GM12878 (cell line): ENCODE measurements at regions not wholly inside any gene's neighbourhood (a gene's known extent, or its start where the extent isn't known, plus 50 kb on each side); places are given as distances from the start of the nearest gene placed in this dataset.
A peak's percentile ranks its signal among the peaks of the same experiment; 100 is the strongest.

ENCODE experiments used
- ATAC-seq: fragments of 200-7000 bp; cut with Tn5 transposase; 3 replicates; pipeline ENCODE4 v1.9.1; 2020; ENCODE audit warnings: mild to moderate bottlenecking, moderate library complexity
- BruUV-seq: library from RNA; stranded (reverse); fragments of 400-500 nt; replicated peaks from 2 replicates; lab custom pipeline; 2021; lab: Mats Ljungman, UMichigan
- CTCF ChIA-PET: fragments of 300-600 bp; sonication (Branson Sonifier 250); formaldehyde crosslinking; extraction: SDS; loops from one replicate; lab custom pipeline; 2021; ENCODE audit warnings: inconsistent platforms; lab: Yijun Ruan, JAX
- POLR2A ChIA-PET: fragments of 350-600 bp; formaldehyde crosslinking; extraction: SDS; loops from one replicate; lab custom pipeline; 2021; ENCODE audit warnings: inconsistent platforms; lab: Charles Lee
- RAD21 ChIA-PET: fragments of 300-600 bp; sonication (Branson Sonifier 250); formaldehyde crosslinking; loops from one replicate; lab custom pipeline; 2023; ENCODE audit warnings: antibody characterized with exemption; ENCODE audit not compliant: unreplicated experiment; lab: Charles Lee
- SMC1A ChIA-PET: fragments of 300-600 bp; sonication (Branson Sonifier 250); formaldehyde crosslinking; loops from one replicate; lab custom pipeline; 2023; ENCODE audit not compliant: unreplicated experiment, uncharacterized antibody; lab: Charles Lee
- DNase-seq: peaks from one replicate; pipeline ENCODE4 v3.0.0-alpha.2; 2011; ENCODE audit warnings: low read depth, low spot score
- FAIRE-seq: peaks from 3 replicates; lab custom pipeline; 2011; peaks lifted over from hg19 to GRCh38; lab: Jason Lieb, UNC
- H2AFZ ChIP-seq: 2 replicates; pipeline ENCODE4 v1.6.0; 2011; ENCODE audit warnings: low read depth, low read length, control low read depth; ENCODE audit not compliant: control insufficient read depth
- H3K27ac ChIP-seq: 2 replicates; pipeline ENCODE4 v1.5.1; 2011; ENCODE audit warnings: control low read depth; ENCODE audit not compliant: control insufficient read depth, insufficient read depth
- H3K27me3 ChIP-seq, 2 experiments: replicated peaks in 1 of 2; 2 replicates each; pipeline versions ENCODE4 v1.6.0 to v1.6.1; 2011; ENCODE audit warnings: low read length in 1 of 2; ENCODE audit not compliant: control insufficient read depth in 2 of 2, insufficient read depth in 2 of 2
- H3K36me3 ChIP-seq, 2 experiments: 2 replicates each; pipeline ENCODE4 v1.5.1; 2011; ENCODE audit warnings: low read length in 1 of 2; ENCODE audit not compliant: control insufficient read depth in 2 of 2, insufficient read depth in 2 of 2
- H3K4me1 ChIP-seq: 2 replicates; pipeline ENCODE4 v1.6.1; 2011; ENCODE audit warnings: mild to moderate bottlenecking, low read length, moderate library complexity, mixed read lengths; ENCODE audit not compliant: control insufficient read depth, insufficient read depth
- H3K4me2 ChIP-seq: 2 replicates; pipeline ENCODE4 v1.6.0; 2011; ENCODE audit warnings: control low read depth; ENCODE audit not compliant: control insufficient read depth, insufficient read depth
- H3K4me3 ChIP-seq: fragments of 200-600 bp; sonication (generic); 2 replicates; pipeline ENCODE4 v1.5.1; 2016
- H3K79me2 ChIP-seq: 2 replicates; pipeline ENCODE4 v1.6.0; 2011; ENCODE audit warnings: low read length; ENCODE audit not compliant: control insufficient read depth, insufficient read depth
- H3K9ac ChIP-seq: 2 replicates; pipeline ENCODE4 v1.8.0; 2011; ENCODE audit warnings: low read length, control low read depth, mixed read lengths; ENCODE audit not compliant: control insufficient read depth, insufficient read depth
- H3K9me3 ChIP-seq: replicated peaks from 3 replicates; pipeline ENCODE4 v1.5.1; 2011; ENCODE audit warnings: mild to moderate bottlenecking, low read length; ENCODE audit not compliant: control insufficient read depth, insufficient read depth
- H4K20me1 ChIP-seq: 2 replicates; pipeline ENCODE4 v1.6.0; 2011; ENCODE audit not compliant: control insufficient read depth, insufficient read depth
- CHD1 ChIP-seq: IDR thresholded peaks from 2 replicates; pipeline ENCODE4 v1.6.1; 2012; ENCODE audit warnings: low read depth, low read length, improper control_type of control experiment
- CREB1 ChIP-seq: IDR thresholded peaks from 2 replicates; pipeline ENCODE4 v1.6.1; 2012; ENCODE audit warnings: low read depth, mild to moderate bottlenecking, inconsistent platforms
- EED ChIP-seq: sonication (generic); IDR thresholded peaks from 2 replicates; pipeline ENCODE4 v1.6.1; 2016; ENCODE audit warnings: antibody characterized with exemption, low read depth
- ELK1 ChIP-seq: IDR thresholded peaks from 2 replicates; pipeline ENCODE4 v1.6.1; 2012; ENCODE audit warnings: low read depth, low read length, improper control_type of control experiment
- FOS ChIP-seq: IDR thresholded peaks from 3 replicates; pipeline ENCODE4 v1.6.1; 2011; ENCODE audit warnings: borderline replicate concordance; ENCODE audit not compliant: insufficient read length; ENCODE audit errors: extremely low read depth
- IRF4 ChIP-seq: IDR thresholded peaks from 2 replicates; pipeline ENCODE4 v1.6.1; 2011; ENCODE audit warnings: low read depth, low read length
- MYC ChIP-seq: IDR thresholded peaks from 2 replicates; pipeline ENCODE4 v1.6.1; 2011; ENCODE audit warnings: mild to moderate bottlenecking, low read length, moderate library complexity, inconsistent platforms; ENCODE audit not compliant: insufficient read depth, insufficient replicate concordance, insufficient read length, severe bottlenecking
- RUNX3 ChIP-seq: IDR thresholded peaks from 2 replicates; pipeline ENCODE4 v1.6.1; 2012; ENCODE audit warnings: low read length, inconsistent platforms
- SKIL ChIP-seq: fragments of 450-650 bp; IDR thresholded peaks from 2 replicates; pipeline ENCODE4 v1.6.1; 2017; ENCODE audit warnings: mild to moderate bottlenecking, low read depth, inconsistent platforms; ENCODE audit not compliant: poor library complexity, severe bottlenecking
- SMC3 ChIP-seq: IDR thresholded peaks from 2 replicates; pipeline ENCODE4 v1.6.1; 2011; ENCODE audit warnings: low read length, improper control_type of control experiment, borderline replicate concordance
- TAF1 ChIP-seq: IDR thresholded peaks from 2 replicates; pipeline ENCODE4 v1.6.1; 2011; ENCODE audit warnings: mild to moderate bottlenecking, low read depth, low read length, borderline replicate concordance
- TCF3 ChIP-seq: IDR thresholded peaks from 2 replicates; pipeline ENCODE4 v1.6.1; 2012; ENCODE audit warnings: low read depth, mild to moderate bottlenecking, low read length, borderline replicate concordance; ENCODE audit not compliant: insufficient read depth
- TCF7 ChIP-seq: IDR thresholded peaks from 2 replicates; pipeline ENCODE4 v1.6.1; 2014; ENCODE audit warnings: antibody characterized with exemption, borderline replicate concordance
- USF2 ChIP-seq: IDR thresholded peaks from 2 replicates; pipeline ENCODE4 v1.6.1; 2011; ENCODE audit warnings: low read depth, low read length, improper control_type of control experiment, borderline replicate concordance
- ZNF217 ChIP-seq: fragments of 450-650 bp; IDR thresholded peaks from 2 replicates; pipeline ENCODE4 v1.6.1; 2017; ENCODE audit warnings: antibody characterized with exemption, mild to moderate bottlenecking
- WGBS: methylation state at CpG from one replicate; pipeline ENCODE4 v1.1.6; 2016; ENCODE audit warnings: low lambda C conversion rate; ENCODE audit not compliant: insufficient replicate concordance, insufficient coverage; ENCODE audit errors: missing lambda C conversion rate; 5-methylcytosine and 5-hydroxymethylcytosine counted together
- in situ Hi-C: fragments of 300-500 bp; cut with MboI; formaldehyde crosslinking; loops from 9 replicates; pipeline ENCODE4 v1.14.3; 2018; ENCODE audit warnings: mixed read lengths
- intact Hi-C: fragments of 100-400 bp; cut with micrococcal nuclease; formaldehyde crosslinking; loops from one replicate; pipeline ENCODE4 v1.14.2; 2022; ENCODE audit not compliant: unreplicated experiment
- TF ChIP-seq, protein P1 (sequence below): fragments of 450-650 bp; conservative IDR thresholded peaks from 2 replicates; pipeline ENCODE4 v1.6.1; 2017; ENCODE audit warnings: mild to moderate bottlenecking, moderate library complexity

DNA sequence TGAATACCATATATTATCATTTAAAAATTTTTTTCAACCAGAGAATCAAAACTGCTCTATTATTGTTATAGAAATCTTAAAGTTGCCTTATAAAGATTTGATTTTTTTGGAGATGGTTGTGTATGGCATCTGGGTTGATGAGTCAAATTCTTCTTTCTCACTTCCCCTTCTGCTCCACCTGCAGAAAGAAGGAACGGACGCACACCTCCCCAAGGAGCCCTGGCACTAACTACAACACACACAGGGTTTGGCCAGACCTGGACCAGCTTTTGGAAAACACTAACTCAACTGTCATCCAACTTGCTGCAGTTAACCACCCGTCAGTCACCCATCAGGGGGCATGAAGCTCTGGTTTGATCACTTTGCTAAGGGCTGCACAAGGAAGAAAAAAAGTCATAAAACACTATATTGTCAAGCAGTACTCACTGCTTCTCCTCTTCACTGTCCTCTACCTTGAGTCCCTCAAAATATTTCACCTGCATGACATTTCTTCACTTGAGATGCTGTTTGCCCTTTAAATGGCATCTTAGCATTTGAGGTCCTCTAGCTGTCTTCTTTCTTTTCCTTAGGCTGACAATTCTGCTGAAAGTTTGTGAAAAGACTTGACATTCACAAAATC is 266.7 kb upstream of the PHF14 start (continued):
- TF ChIP-seq, protein P1, sequence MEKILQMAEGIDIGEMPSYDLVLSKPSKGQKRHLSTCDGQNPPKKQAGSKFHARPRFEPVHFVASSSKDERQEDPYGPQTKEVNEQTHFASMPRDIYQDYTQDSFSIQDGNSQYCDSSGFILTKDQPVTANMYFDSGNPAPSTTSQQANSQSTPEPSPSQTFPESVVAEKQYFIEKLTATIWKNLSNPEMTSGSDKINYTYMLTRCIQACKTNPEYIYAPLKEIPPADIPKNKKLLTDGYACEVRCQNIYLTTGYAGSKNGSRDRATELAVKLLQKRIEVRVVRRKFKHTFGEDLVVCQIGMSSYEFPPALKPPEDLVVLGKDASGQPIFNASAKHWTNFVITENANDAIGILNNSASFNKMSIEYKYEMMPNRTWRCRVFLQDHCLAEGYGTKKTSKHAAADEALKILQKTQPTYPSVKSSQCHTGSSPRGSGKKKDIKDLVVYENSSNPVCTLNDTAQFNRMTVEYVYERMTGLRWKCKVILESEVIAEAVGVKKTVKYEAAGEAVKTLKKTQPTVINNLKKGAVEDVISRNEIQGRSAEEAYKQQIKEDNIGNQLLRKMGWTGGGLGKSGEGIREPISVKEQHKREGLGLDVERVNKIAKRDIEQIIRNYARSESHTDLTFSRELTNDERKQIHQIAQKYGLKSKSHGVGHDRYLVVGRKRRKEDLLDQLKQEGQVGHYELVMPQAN: no peak
- TF ChIP-seq TAF1 (no peak), EED (peak; percentile 76), CREB1 (no peak)

GRCh38 chr7:10707519-10707918 is 266.2 kb upstream of the PHF14 start:
- no TSS peak for BruUV-seq
- H3K9ac ChIP-seq: no peak overlapping the region
- in situ Hi-C loops: no loop called here
- H3K36me3 ChIP-seq: no peaks in the 10 kb centered on the region
- FAIRE-seq: no peak
- no peaks in the 10 kb centered on the region for H3K27me3 ChIP-seq
- H3K4me2 ChIP-seq: no peak overlapping the region
- no peak overlapping the region for H3K27ac ChIP-seq
- ChIA-PET SMC1A (no interaction called here), RAD21 (no interaction called here), CTCF (no interaction called here), POLR2A (no interaction called here)
- peak; percentile 60 for ATAC-seq
- H3K9me3 ChIP-seq: no peaks in the 10 kb centered on the region
- H3K4me1 ChIP-seq: peaks cover 5% of the 10 kb centered on the region
- WGBS: 95% methylated on average over 1 of the region's 1 CpG
- H3K79me2 ChIP-seq: no peaks in the 10 kb centered on the region
- no peaks in the 10 kb centered on the region for H4K20me1 ChIP-seq
- H3K4me3 ChIP-seq: no peak overlapping the region
- intact Hi-C loops: loop anchor here (5.0 kb wide), 1 partner anchor 60 kb away; no protein-coding TSS in a partner anchor
- DNase-seq: no peak
- no peak overlapping the region for H2AFZ ChIP-seq
- no peak for TF ChIP-seq ZNF217
- TF ChIP-seq TCF7: no peak
- no peak for TF ChIP-seq TCF3
- no peak for TF ChIP-seq RUNX3
- TF ChIP-seq ELK1: no peak
- no peak for TF ChIP-seq MYC
- TF ChIP-seq USF2: no peak
- no peak for TF ChIP-seq CHD1
- TF ChIP-seq SKIL: no peak
- no peak for TF ChIP-seq IRF4
- no peak for TF ChIP-seq FOS
- TF ChIP-seq SMC3: no peak
